GM20000 (cell line): ENCODE measurements at regions not wholly inside any gene's neighbourhood (a gene's known extent, or its start where the extent isn't known, plus 50 kb on each side); places are given as distances from the start of the nearest gene placed in this dataset.

Experiments
- DNase-seq: peaks from one replicate; pipeline ENCODE4 v3.0.0; 2012; ENCODE audit warnings: low spot score
- CTCF ChIP-seq: IDR thresholded peaks from 2 replicates; pipeline ENCODE4 v1.5.1; 2012; ENCODE audit warnings: mild to moderate bottlenecking, control low read depth; ENCODE audit errors: extremely low read depth, missing control alignments

DNA sequence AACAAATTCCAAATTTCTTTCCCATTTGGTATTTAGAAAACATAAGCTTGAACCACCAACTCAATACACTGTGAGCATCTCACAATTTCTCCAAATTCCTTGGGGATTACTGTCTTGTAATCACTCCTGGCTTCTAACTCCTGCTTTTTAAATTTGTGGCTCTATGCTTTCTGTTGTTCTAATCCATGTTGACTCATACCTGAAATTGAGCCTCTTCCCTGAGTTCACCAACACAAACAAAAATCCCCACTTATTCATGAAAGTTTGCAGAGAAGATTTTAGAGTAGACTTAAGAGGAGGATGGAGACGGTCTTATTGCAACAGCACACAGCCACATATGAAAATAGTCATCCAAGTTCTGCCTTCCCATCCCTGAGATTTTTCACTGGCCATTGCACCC, 252.5 kb downstream of the PTEN start:
- DNase-seq: no peak
- TF ChIP-seq CTCF: no peak

- TF ChIP-seq CTCF: no peak
- no peak for DNase-seq
Measured at GRCh38 chr10:88116481-88116880, 253.1 kb downstream of the PTEN start.

DNA sequence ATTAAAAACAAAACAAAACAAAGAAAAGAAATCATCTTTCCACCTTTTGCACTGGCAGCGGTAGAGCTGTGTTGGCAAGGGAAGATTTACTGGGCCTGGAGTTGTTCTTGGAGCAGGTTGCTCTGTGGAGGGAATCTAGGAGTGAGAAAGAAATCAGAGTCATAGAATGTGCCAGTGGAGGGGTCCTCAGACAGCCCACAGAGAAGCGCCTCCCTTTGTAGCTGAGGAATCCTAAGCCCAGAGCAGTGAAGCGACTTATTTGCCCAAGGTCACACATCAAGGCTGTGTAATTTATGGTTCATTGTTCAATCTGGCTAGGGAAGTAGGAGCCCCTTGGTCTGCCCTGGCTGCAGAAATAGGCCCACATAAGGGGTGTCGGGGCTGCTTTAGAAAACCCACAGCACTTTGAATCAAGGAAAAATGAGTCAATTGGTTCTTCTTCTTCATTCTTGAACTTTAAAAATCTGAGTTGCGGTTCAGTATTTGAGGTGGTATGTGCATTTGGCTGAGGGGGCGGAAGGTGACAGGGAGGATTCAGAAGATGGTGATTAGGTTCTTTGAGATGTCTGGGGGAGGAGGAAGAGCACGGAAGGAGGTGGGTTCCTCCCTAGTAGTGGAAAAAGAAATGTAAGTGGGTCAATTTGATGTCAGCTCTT, 253.7 kb downstream of the PTEN start:
- no peak for TF ChIP-seq CTCF
- no peak for DNase-seq

- DNase-seq: no peak
- TF ChIP-seq CTCF: peak; percentile 11
Measured at GRCh38 chr10:88117869-88118632, 254.6 kb downstream of the PTEN start.

- no peak for TF ChIP-seq CTCF
- no peak for DNase-seq
Measured at GRCh38 chr10:88118729-88119128, 255.3 kb downstream of the PTEN start.

DNA sequence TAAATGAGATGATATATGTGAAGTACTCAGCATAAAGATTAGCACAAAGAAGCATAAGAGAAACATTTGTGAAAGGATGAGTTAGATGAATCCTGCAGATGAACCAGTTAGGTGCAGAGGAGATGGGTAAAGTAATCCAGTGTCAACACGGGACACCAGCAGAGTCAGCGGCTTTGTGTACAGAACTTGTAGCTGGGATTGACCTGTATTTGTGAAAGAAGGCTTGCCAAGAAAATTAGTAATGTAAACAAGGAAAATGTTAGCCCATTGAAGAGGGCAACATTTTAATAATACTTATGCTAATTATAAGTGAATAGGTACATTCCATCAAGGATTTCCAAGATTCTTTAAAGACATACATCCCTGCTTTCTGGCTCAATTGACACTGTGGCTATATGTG, 255.7 kb downstream of the PTEN start:
- no peak for DNase-seq
- TF ChIP-seq CTCF: no peak

DNA sequence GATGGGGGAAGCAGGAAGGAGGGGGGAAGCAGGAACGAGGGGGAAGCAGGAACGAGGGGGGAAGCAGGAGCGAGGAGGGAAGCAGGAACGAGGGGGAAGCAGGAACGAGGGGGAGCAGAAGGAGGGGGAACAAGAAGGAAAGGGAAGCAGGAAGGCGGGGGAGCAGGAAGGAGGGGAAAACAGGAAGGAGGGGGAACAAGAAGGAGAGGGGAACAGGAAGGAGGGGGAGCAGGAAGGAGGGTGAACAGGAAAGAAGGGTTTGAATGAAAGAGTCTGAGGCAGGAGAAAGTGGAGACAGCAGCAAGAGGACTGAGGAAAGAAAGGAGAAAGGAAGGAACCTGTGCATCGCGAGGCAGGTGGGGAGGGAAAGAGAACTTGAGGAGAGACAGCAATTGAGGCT, 256.6 kb downstream of the PTEN start:
- no peak for TF ChIP-seq CTCF

More for the DNA sequence above, 256.6 kb downstream of the PTEN start:
- DNase-seq: no peak
